ENCODE measurements at regions not wholly inside any gene's neighbourhood (a gene's known extent, or its start where the extent isn't known, plus 50 kb on each side); places are given as distances from the start of the nearest gene placed in this dataset.

GRCh38 chr10:29723726-29724125, 89.0 kb upstream of the SVIL start:
- no peak for TF ChIP-seq CTCF (IDR thresholded peaks at IDR 0.05)
- no peak for TF ChIP-seq ZFX (IDR thresholded peaks at IDR 0.05; ENCODE audit: borderline replicate concordance)
